Mesendoderm (in vitro differentiated cells): ENCODE measurements at regions not wholly inside any gene's neighbourhood (a gene's known extent, or its start where the extent isn't known, plus 50 kb on each side); places are given as distances from the start of the nearest gene placed in this dataset.
A peak's percentile ranks its signal among the peaks of the same experiment; 100 is the strongest.

ENCODE experiments used
- DNase-seq: peaks from one replicate; pipeline ENCODE4 v3.0.0; 2013
- H2AK5ac ChIP-seq: 2 replicates; pipeline ENCODE4 v1.6.1; 2013; ENCODE audit warnings: low read length, inconsistent platforms
- H2BK120ac ChIP-seq: 2 replicates; pipeline ENCODE4 v1.6.1; 2013; ENCODE audit warnings: low read depth, mild to moderate bottlenecking, low read length, moderate library complexity, mixed read lengths
- H2BK15ac ChIP-seq: replicated peaks from 2 replicates; pipeline ENCODE4 v1.6.1; 2013; ENCODE audit warnings: low read depth, mild to moderate bottlenecking, moderate library complexity
- H2BK5ac ChIP-seq: 2 replicates; pipeline ENCODE4 v1.6.1; 2013; ENCODE audit warnings: low read length, inconsistent platforms
- H3K18ac ChIP-seq: 2 replicates; pipeline ENCODE4 v1.6.1; 2013; ENCODE audit warnings: mild to moderate bottlenecking, low read length, mixed read lengths
- H3K23ac ChIP-seq: one replicate; pipeline ENCODE4 v1.6.1; 2013; ENCODE audit warnings: low read length
- H3K27ac ChIP-seq: 2 replicates; pipeline ENCODE4 v1.5.1; 2013; ENCODE audit warnings: low read depth, mild to moderate bottlenecking, inconsistent platforms, low read length, moderate library complexity
- H3K27me3 ChIP-seq: 2 replicates; pipeline ENCODE4 v1.6.1; 2013; ENCODE audit warnings: low read length, control low read depth, mild to moderate bottlenecking, inconsistent platforms; ENCODE audit not compliant: insufficient read depth, poor library complexity
- H3K36me3 ChIP-seq: 2 replicates; pipeline ENCODE4 v1.6.1; 2013; ENCODE audit warnings: low read length, inconsistent platforms; ENCODE audit not compliant: control insufficient read depth, insufficient read depth
- H3K4ac ChIP-seq: one replicate; pipeline ENCODE4 v1.6.1; 2013; ENCODE audit warnings: low read depth, mild to moderate bottlenecking, low read length, moderate library complexity
- H3K4me1 ChIP-seq: 2 replicates; pipeline ENCODE4 v1.6.1; 2013; ENCODE audit warnings: low read depth, low read length, inconsistent platforms; ENCODE audit not compliant: control insufficient read depth
- H3K4me2 ChIP-seq: 2 replicates; pipeline ENCODE4 v1.6.1; 2013; ENCODE audit warnings: low read length
- H3K4me3 ChIP-seq: 2 replicates; pipeline ENCODE4 v1.5.1; 2013; ENCODE audit warnings: mild to moderate bottlenecking, low read length
- H3K56ac ChIP-seq: one replicate; pipeline ENCODE4 v1.6.1; 2013; ENCODE audit warnings: low read length
- H3K79me1 ChIP-seq: 2 replicates; pipeline ENCODE4 v1.6.1; 2013; ENCODE audit warnings: low read length, inconsistent platforms
- H3K79me2 ChIP-seq: 2 replicates; pipeline ENCODE4 v1.6.1; 2013; ENCODE audit warnings: mild to moderate bottlenecking, low read length; ENCODE audit not compliant: control insufficient read depth, insufficient read depth
- H3K9ac ChIP-seq: 2 replicates; pipeline ENCODE4 v1.6.1; 2013; ENCODE audit warnings: low read length, inconsistent platforms
- H4K5ac ChIP-seq: one replicate; pipeline ENCODE4 v1.6.1; 2013; ENCODE audit warnings: low read length
- H4K8ac ChIP-seq: one replicate; pipeline ENCODE4 v1.6.1; 2013; ENCODE audit warnings: low read depth, mild to moderate bottlenecking, control low read depth, low read length, moderate library complexity
- WGBS: extraction: QIAGEN DNeasy Blood & Tissue Kit; methylation state at CpG from one replicate; pipeline ENCODE4 v1.1.7; 2013; ENCODE audit warnings: low lambda C conversion rate, missing lambda C conversion rate; ENCODE audit not compliant: insufficient coverage; ENCODE audit errors: extremely low coverage; 5-methylcytosine and 5-hydroxymethylcytosine counted together

GRCh38 chr15:60096157-60096556, 92.0 kb downstream of the FOXB1 start:
- Histone ChIP-seq H2BK120ac (no peak overlapping the region), H3K4me1 (no peaks in the 10 kb centered on the region), H2BK15ac (no peak overlapping the region), H3K27ac (no peak overlapping the region), H4K5ac (no peak overlapping the region), H3K36me3 (no peaks in the 10 kb centered on the region), H3K56ac (no peak overlapping the region), H3K79me1 (no peaks in the 10 kb centered on the region), H3K18ac (no peak overlapping the region), H3K4ac (no peak overlapping the region), H3K23ac (no peak overlapping the region), H3K27me3 (no peaks in the 10 kb centered on the region), H2BK5ac (no peak overlapping the region), H3K79me2 (no peaks in the 10 kb centered on the region), H3K4me2 (no peak overlapping the region), H2AK5ac (no peak overlapping the region), H3K4me3 (no peak overlapping the region), H4K8ac (no peak overlapping the region), H3K9ac (no peak overlapping the region)
- DNase-seq = no peak
- no CpG with 5 or more reads among the region's 4 CpGs for WGBS

GRCh38 chr15:60101416-60101815, 97.3 kb downstream of the FOXB1 start:
- H3K4ac ChIP-seq = no peak overlapping the region
- H2BK5ac ChIP-seq = no peak overlapping the region
- WGBS = no CpG with 5 or more reads among the region's 4 CpGs

DNA sequence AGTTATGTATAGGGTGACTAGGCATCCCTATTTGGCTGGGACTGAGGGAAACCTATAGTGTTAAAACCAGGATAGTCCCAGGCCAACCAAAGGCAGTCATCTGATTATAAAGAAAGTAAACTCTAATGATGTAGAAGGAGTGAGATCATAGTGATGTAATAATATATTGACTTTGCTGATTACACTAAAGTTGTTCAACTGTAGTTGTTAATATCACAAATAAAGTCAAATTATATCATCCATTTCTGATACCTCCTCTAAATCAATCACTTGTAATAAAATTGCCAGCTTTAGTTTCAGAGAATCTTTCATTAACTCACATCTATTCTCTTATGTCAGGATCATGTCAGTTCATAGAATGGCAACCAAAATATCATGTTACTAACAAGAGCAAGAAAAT, 98.6 kb downstream of the FOXB1 start:
- Histone ChIP-seq H3K27ac (no peak overlapping the region), H3K18ac (no peak overlapping the region), H3K9ac (no peak overlapping the region), H3K23ac (no peak overlapping the region), H3K79me1 (no peaks in the 10 kb centered on the region), H4K5ac (no peak overlapping the region), H3K4me3 (no peak overlapping the region), H2BK120ac (no peak overlapping the region), H2BK15ac (no peak overlapping the region), H3K4ac (no peak overlapping the region), H4K8ac (no peak overlapping the region), H2BK5ac (no peak overlapping the region), H3K36me3 (no peaks in the 10 kb centered on the region), H3K4me2 (no peak overlapping the region), H2AK5ac (no peak overlapping the region), H3K79me2 (no peaks in the 10 kb centered on the region), H3K56ac (no peak overlapping the region), H3K4me1 (no peaks in the 10 kb centered on the region), H3K27me3 (no peaks in the 10 kb centered on the region)
- DNase-seq = no peak

More at GRCh38 chr15:60101416-60101815, 97.3 kb downstream of the FOXB1 start:
- H3K9ac ChIP-seq = no peak overlapping the region
- H2BK120ac ChIP-seq = no peak overlapping the region
- H3K56ac ChIP-seq = no peak overlapping the region
- H3K4me3 ChIP-seq = no peak overlapping the region
- H3K18ac ChIP-seq = no peak overlapping the region
- H2AK5ac ChIP-seq = no peak overlapping the region
- no peaks in the 10 kb centered on the region for H3K27me3 ChIP-seq
- no peaks in the 10 kb centered on the region for H3K4me1 ChIP-seq
- no peak overlapping the region for H3K4me2 ChIP-seq
- DNase-seq = no peak
- no peaks in the 10 kb centered on the region for H3K79me1 ChIP-seq
- no peak overlapping the region for H3K23ac ChIP-seq
- no peak overlapping the region for H4K8ac ChIP-seq
- no peaks in the 10 kb centered on the region for H3K79me2 ChIP-seq
- no peak overlapping the region for H2BK15ac ChIP-seq
- H4K5ac ChIP-seq = no peak overlapping the region
- no peaks in the 10 kb centered on the region for H3K36me3 ChIP-seq
- H3K27ac ChIP-seq = no peak overlapping the region

DNA sequence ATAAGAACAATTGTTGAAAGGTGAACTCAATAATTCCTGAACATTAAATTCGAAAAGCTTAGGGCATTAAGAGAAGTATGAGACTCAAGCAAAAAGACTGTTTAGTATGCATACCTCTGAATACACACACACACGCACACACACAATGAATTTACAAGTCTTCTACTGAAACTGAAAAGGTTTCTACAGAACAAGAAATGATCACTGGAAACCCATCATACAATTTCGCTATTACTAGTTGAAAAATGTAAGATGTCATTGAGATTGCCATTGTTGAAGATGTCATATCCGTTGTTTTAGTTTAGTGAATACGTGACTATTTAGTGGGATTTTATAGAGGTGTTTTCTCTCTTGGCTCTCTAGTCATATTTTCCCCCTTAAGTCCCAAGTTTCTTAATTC, 106.8 kb downstream of the FOXB1 start:
- no peak for DNase-seq
- no peak overlapping the region for H3K4me3 ChIP-seq
- H3K9ac ChIP-seq = no peak overlapping the region
- WGBS = no CpG with 5 or more reads among the region's 5 CpGs
- no peak overlapping the region for H3K4me2 ChIP-seq
- no peak overlapping the region for H3K4ac ChIP-seq
- no peak overlapping the region for H2AK5ac ChIP-seq
- H2BK5ac ChIP-seq = no peak overlapping the region
- no peak overlapping the region for H3K27ac ChIP-seq
- H4K5ac ChIP-seq = no peak overlapping the region
- no peak overlapping the region for H3K18ac ChIP-seq
- H2BK15ac ChIP-seq = no peak overlapping the region
- peaks cover under 1% of the 10 kb centered on the region for H3K4me1 ChIP-seq
- H3K23ac ChIP-seq = no peak overlapping the region
- H3K27me3 ChIP-seq = no peaks in the 10 kb centered on the region
- no peak overlapping the region for H2BK120ac ChIP-seq
- no peak overlapping the region for H4K8ac ChIP-seq
- no peak overlapping the region for H3K56ac ChIP-seq
- no peaks in the 10 kb centered on the region for H3K36me3 ChIP-seq
- no peaks in the 10 kb centered on the region for H3K79me1 ChIP-seq
- H3K79me2 ChIP-seq = no peaks in the 10 kb centered on the region

DNA sequence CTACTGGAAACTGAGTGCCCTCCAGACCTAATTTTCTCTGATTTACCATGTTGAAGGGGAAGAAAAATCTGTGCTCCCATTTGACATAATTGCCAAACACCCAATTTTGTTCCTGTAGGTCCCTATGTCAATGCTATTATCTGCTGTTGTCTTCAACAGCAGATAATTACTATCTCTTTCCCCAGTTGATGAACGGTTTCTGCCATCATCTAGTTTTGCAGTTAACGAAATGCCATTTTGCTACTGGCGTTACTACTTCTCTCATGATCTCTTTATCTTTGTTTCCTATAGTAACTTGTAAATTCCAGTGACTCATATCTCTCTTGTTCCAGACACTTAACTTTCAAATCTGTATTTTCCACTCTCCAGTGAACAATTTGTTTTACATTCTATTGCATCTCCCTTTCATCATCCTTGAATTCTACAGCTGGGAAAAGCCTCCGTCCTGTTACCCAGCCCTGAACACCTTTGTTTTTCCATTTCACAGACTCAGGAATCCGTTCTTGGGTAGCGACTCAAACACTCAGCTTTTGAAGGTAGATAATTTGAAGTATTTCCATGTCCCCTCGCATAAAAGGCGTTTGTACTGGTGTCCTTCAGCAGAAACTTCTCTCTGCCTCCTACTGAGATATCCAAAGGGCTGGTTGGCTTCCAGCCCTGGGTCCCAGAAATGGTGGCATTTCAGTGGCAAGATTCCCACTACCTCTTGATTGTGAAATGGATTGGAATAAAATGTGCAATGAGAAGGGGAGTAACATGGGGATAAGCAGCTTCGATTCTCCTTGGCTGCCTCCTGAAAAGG, 111.7 kb downstream of the FOXB1 start:
- Histone ChIP-seq H3K4ac (no peak overlapping the region), H4K8ac (no peak overlapping the region), H3K56ac (no peak overlapping the region), H3K79me2 (no peaks in the 10 kb centered on the region), H2BK120ac (no peak overlapping the region), H3K27ac (no peak overlapping the region), H2AK5ac (no peak overlapping the region), H3K79me1 (no peaks in the 10 kb centered on the region), H3K4me3 (no peak overlapping the region), H4K5ac (no peak overlapping the region), H2BK15ac (no peak overlapping the region), H3K27me3 (no peaks in the 10 kb centered on the region), H3K4me2 (no peak overlapping the region), H3K4me1 (peaks cover 10% of the 10 kb centered on the region), H3K23ac (no peak overlapping the region), H3K18ac (no peak overlapping the region), H2BK5ac (no peak overlapping the region), H3K36me3 (no peaks in the 10 kb centered on the region), H3K9ac (no peak overlapping the region)
- peak; percentile 13 for DNase-seq
- no CpG with 5 or more reads among the region's 9 CpGs for WGBS
